Erythroblast (primary cell): ENCODE measurements at regions not wholly inside any gene's neighbourhood (a gene's known extent, or its start where the extent isn't known, plus 50 kb on each side); places are given as distances from the start of the nearest gene placed in this dataset.
"Not testable (repeated sequence)": the region's sequence is repeated elsewhere in the genome, so short reads cannot be mapped to it uniquely, and the experiment has no call there.

Experiments used
- GATA1 ChIP-seq: IDR thresholded peaks from 2 replicates; pipeline ENCODE4 v1.6.1; 2011; ENCODE audit warnings: low read depth, mild to moderate bottlenecking, control low read depth, low read length, moderate library complexity
- POLR2A ChIP-seq: IDR thresholded peaks from 2 replicates; pipeline ENCODE4 v1.6.1; 2011; ENCODE audit warnings: mild to moderate bottlenecking, low read length

GRCh38 chr16:63119905-63120304, 1083.7 kb upstream of the CDH8 start:
- not testable (repeated sequence) for TF ChIP-seq POLR2A, GATA1
